ENCODE measurements at regions not wholly inside any gene's neighbourhood (a gene's known extent, or its start where the extent isn't known, plus 50 kb on each side); places are given as distances from the start of the nearest gene placed in this dataset.

DNA sequence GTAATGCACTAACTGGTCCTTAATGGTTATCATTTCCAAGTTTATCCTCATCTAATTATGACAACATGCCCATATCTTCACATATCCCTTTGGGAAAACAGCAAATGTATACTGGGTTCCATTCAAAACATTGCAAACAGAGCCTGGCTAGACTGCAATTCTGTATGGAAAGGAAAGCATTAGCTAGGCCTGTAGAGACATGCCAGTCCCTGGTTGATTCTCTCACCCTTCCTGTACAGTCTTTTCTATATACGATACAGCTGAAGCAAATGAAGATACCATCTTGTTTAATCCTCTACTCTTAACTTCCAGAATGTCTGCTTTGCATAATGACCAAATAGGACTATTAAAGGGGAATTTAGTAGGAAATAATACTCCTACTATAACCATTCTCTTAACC is 294.4 kb upstream of the MC4R start:
- no peak for DNase-seq

DNA sequence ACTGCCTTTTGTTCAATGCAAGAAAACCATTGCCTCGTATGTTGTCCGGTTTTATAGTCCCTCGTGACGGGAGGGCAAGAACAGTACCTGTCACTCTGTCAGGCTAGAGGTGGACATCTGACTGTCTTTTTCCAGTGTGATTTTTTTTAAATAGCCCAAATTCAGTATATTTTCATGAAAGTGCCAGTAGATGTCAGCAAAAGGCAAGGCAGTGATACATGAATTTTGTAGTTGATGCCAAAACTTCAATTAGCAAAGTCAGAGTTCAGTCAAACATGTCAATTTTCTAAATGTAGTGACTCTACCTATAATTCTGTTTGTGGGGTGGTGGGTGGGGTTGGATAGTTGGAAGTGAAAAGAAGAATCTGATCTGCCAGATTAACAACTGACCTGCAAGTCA is 296.0 kb upstream of the MC4R start:
- DNase-seq = peak in 1 of 2 experiments; percentile 8

- no peak for DNase-seq
Measured at GRCh38 chr18:60669938-60670337, 297.4 kb upstream of the MC4R start.

GRCh38 chr18:60671021-60671420 is 298.4 kb upstream of the MC4R start:
- no peak for DNase-seq

GRCh38 chr18:60675126-60675525 is 302.6 kb upstream of the MC4R start:
- no peak for DNase-seq

DNA sequence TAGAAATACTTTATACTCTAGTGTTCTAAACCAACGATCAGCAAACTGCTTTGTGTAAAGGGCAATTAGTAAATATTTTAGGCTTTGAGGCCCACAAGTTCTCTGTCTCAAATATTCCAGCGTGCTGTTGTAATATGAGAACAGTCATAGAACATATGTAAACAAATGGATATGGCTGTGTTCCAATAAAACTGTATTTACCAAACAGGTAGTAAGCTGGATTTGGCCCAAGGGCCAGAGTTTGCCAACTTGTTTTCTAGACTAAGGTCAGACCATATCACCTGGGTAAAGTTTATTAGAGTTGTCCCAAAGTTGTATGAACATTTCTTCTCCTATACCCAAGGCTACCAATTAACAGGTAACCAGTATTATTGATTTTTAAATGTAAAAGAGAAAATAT is 303.2 kb upstream of the MC4R start:
- no peak for DNase-seq

DNA sequence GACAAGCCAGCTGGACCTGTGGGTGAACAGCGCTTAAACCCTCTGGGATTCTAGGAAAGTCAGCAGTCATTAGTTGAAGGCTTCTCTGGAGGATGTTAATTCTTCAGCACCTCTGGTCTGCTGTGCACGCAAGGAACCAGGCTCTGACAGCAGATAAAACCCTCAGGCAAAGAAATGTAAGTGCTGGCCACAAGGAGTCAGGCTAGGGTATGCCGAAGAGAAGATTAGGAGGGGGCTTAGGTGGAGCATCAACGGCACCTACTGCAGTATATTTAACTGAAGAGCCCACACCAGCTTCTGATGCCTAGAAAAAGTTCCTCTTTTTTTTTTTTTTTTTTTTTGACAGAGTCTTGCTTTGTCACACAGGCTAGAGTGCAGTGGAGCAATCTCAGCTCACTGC is 304.2 kb upstream of the MC4R start:
- no peak for DNase-seq

DNA sequence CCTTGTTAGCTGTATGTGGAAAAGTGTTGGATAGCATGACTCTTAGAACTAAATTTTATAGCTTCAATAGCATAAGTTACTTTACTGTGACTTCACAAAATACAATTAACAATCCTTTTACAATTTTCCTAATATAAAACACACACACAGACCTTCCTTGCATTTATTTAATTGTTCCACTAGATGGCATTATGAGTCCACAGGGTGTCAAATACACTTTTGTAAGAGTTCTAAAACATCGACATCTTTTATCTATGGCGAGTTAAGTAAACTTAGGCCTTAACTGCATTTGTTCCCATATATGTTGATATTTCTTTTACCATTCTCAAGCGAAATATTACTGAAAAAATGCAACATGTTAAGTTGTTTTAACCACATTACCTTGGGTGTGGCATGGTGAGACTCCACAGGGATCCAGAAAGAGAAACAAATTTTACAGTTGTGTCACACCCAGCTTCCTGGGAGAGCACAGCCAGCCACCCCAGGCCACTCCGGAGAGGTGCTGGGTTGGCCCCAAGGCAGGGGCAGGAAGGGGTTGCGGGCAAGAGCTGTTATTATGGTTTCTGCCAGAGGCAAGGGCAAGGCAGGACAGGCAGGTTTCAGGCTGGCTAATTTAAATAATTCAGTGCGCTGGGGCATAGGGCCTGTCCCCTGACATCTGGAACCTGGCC is 312.4 kb upstream of the MC4R start:
- DNase-seq = peak in 1 of 2 experiments; percentile 7

- no peak for DNase-seq
Measured at GRCh38 chr18:60686142-60686541, 313.6 kb upstream of the MC4R start.

DNA sequence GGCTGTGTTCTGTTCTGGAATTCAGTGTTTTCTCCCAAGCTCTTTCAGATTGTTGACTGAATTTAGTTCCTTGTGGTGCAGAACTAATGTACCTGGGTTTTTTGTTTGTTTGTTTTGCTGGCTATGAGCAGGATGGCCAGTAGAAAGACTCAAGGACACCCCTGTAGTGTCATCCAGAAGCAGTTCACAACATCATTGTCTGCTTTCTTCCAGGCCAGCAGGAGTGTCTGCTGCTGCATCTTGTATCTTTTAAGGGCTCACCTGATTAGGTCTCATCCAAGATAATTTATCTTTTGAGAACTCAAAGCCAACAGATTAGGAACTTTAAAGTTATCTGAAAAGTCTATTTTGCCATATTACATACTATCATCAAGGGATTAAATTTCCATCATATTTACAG is 318.5 kb upstream of the MC4R start:
- DNase-seq = no peak

GRCh38 chr18:60693426-60693825 is 320.9 kb upstream of the MC4R start:
- DNase-seq = no peak

GRCh38 chr18:60698901-60699300 is 326.3 kb upstream of the MC4R start:
- no peak for DNase-seq

- DNase-seq = no peak
Measured at GRCh38 chr18:60722742-60723141, 350.2 kb upstream of the MC4R start.

- no peak for DNase-seq
Measured at GRCh38 chr18:60732143-60732542, 359.6 kb upstream of the MC4R start.

GRCh38 chr18:60739212-60739611 is 366.6 kb upstream of the MC4R start:
- DNase-seq = no peak

GRCh38 chr18:60740313-60740712 is 367.7 kb upstream of the MC4R start:
- no peak for DNase-seq

- no peak for DNase-seq
Measured at GRCh38 chr18:60746491-60746890, 373.9 kb upstream of the MC4R start.

GRCh38 chr18:60746919-60747318 is 374.3 kb upstream of the MC4R start:
- DNase-seq = no peak

DNA sequence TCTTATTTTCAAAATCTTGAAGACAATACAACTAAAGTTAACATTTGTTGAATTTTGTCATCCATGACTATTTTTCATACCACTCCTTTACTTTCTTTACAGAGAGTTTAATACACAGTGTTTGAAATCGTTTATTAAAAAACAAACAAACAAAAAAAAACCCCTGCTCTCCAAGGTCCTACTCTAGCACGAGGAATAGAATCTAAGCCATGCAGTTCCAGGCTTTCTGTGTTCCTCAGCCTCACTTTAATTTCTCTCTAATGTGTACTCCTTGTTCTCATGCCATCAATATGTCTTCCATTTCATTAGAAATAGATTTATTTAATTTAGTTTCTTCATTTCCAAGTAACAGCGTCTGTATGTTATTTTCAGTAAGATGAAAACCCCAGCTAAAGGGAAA is 381.2 kb upstream of the MC4R start:
- no peak for DNase-seq

DNA sequence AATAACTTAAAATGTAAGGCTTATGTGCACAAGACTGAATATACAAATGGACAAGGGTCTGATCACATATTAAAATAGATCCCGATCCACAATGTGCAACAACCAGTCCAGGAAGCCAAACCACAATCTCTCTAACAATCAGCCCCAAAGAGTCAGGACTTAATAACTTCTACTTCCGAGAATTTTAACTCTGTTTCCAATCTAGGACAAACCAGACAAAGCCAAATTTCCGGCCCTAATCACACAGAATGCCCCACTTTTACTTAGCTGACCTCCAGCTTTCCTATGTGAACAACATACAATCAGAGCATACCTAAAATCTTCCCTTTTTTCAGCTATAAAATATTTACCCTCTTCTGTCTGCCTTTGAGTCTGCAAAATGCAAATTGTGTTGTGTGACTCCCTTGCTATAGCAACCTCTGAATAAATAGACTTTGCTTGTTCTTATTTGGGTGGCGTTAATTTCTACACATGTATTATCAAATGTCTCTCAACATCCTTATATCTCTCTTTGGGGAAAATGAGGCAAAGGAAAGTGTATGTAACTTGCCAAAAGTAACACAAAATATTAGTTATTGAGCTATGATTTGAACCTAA is 381.9 kb upstream of the MC4R start:
- DNase-seq = no peak

DNA sequence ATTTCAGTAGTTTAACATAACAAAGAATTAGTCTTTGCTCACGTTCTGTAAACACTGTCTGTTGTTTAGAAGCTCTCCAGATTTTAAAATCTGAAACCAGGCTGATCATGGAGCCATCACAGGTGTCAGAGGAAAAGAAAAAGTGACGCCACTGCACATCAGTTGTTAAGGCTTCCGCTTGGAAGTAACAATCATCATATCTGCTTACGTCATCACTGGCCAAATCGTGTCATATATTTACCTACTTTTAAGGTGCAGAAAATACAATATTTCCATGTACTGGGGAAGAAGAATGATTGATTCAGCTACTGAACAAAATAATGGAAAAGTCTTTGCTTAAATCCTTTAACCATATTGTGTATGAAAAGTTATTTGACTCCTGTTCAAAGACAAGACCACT is 382.6 kb upstream of the MC4R start:
- no peak for DNase-seq

DNA sequence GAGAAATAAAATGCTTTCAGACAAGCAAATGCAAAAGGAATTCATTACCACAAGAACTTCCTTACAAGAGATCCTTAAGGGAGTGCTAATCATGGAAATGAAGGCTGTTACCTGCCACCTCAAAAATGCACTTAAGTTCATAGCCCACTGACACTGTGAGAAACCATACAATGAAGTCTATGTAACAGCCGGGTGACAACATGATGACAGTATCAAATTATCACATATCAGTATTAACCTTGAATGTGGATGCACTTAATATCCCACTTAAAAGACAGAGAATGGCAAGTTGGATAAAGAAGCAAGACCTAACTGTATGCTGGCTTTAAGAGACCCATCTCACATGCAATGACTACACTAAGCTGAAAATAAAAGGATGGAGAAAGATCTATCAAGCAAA is 403.4 kb upstream of the MC4R start:
- no peak for DNase-seq

DNA sequence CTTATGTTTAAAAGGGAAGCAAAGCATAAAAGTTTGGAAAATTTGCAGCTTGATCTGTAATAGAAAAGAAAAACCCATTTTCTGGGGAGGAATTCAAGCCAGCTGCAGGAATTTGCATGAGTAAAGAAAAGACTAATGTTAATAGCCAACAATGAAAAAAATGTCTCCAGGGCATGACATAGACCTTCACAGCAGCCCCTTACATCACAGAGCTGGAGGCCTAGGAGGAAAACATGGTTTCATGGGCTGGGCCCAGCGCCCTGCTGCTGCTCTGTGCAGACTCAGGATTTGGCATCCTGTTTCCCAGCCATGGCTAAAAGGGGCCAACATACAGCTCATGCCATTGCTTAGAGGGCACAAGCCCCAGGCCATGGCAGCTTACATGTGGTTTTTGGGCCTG is 411.6 kb upstream of the MC4R start:
- DNase-seq = no peak

- no peak for DNase-seq
Measured at GRCh38 chr18:60794802-60795201, 422.2 kb upstream of the MC4R start.

GRCh38 chr18:60804415-60804814 is 431.8 kb upstream of the MC4R start:
- no peak for DNase-seq

Measured in NCI-H446 (cell line).